PFSK-1 (cell line): ENCODE measurements at regions not wholly inside any gene's neighbourhood (a gene's known extent, or its start where the extent isn't known, plus 50 kb on each side); places are given as distances from the start of the nearest gene placed in this dataset.

Source experiments
- FOXP2 ChIP-seq: optimal IDR thresholded peaks from 2 replicates; pipeline ENCODE3; 2011; ENCODE audit warnings: borderline replicate concordance, control low read depth, inconsistent platforms; ENCODE audit not compliant: insufficient read depth; ENCODE audit errors: extremely low read length, extremely low read depth
- POLR2AphosphoS5 ChIP-seq: IDR thresholded peaks from 2 replicates; pipeline ENCODE4 v1.6.1; 2012; ENCODE audit warnings: low read depth, mild to moderate bottlenecking, control low read depth, low read length, moderate library complexity
- SIN3A ChIP-seq: IDR thresholded peaks from 2 replicates; pipeline ENCODE4 v1.6.1; 2012; ENCODE audit warnings: mild to moderate bottlenecking, low read length, moderate library complexity, borderline replicate concordance; ENCODE audit not compliant: insufficient read depth
- TAF1 ChIP-seq: IDR thresholded peaks from 2 replicates; pipeline ENCODE4 v1.6.1; 2012; ENCODE audit warnings: low read length, control low read depth, borderline replicate concordance; ENCODE audit not compliant: insufficient read depth
- TF ChIP-seq, protein P1 (sequence below), 2 experiments: IDR thresholded peaks; 2 replicates each; pipeline versions ENCODE4 v1.6.1 to v1.8.0; 2011 to 2012; ENCODE audit warnings: low read depth in 2 of 2, low read length in 2 of 2, control low read depth in 1 of 2, inconsistent platforms in 1 of 2, mild to moderate bottlenecking in 1 of 2, moderate library complexity in 1 of 2; ENCODE audit not compliant: insufficient read depth in 1 of 2

DNA sequence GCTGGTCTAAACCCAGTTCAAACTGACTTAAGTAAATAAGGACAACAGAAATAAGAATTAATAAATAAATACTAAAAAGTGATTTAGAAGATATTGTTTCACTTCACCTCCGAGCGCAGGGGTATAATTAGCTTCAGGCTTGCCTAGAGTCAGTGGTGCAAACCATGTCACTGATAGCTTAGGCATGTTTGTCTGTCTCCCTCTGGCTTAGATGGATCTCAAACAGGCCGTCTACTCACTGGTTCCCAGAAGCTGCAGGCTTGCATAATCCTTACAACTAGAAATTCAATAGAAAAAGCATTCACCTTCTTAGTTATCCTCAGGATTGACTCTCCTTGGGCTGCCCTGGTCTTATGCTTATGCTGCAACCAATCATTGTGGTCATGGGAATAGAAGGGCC, 629.8 kb upstream of the WWC1 start:
- TF ChIP-seq, protein P1, sequence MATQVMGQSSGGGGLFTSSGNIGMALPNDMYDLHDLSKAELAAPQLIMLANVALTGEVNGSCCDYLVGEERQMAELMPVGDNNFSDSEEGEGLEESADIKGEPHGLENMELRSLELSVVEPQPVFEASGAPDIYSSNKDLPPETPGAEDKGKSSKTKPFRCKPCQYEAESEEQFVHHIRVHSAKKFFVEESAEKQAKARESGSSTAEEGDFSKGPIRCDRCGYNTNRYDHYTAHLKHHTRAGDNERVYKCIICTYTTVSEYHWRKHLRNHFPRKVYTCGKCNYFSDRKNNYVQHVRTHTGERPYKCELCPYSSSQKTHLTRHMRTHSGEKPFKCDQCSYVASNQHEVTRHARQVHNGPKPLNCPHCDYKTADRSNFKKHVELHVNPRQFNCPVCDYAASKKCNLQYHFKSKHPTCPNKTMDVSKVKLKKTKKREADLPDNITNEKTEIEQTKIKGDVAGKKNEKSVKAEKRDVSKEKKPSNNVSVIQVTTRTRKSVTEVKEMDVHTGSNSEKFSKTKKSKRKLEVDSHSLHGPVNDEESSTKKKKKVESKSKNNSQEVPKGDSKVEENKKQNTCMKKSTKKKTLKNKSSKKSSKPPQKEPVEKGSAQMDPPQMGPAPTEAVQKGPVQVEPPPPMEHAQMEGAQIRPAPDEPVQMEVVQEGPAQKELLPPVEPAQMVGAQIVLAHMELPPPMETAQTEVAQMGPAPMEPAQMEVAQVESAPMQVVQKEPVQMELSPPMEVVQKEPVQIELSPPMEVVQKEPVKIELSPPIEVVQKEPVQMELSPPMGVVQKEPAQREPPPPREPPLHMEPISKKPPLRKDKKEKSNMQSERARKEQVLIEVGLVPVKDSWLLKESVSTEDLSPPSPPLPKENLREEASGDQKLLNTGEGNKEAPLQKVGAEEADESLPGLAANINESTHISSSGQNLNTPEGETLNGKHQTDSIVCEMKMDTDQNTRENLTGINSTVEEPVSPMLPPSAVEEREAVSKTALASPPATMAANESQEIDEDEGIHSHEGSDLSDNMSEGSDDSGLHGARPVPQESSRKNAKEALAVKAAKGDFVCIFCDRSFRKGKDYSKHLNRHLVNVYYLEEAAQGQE (IDR thresholded peaks at IDR 0.05; ENCODE audit: insufficient read depth in 1 of 2, low read depth in 2 of 2, low read length in 2 of 2) = no peak
- TF ChIP-seq SIN3A = no peak
- no peak for TF ChIP-seq POLR2AphosphoS5
- TF ChIP-seq TAF1 = no peak
- no peak for TF ChIP-seq FOXP2

DNA sequence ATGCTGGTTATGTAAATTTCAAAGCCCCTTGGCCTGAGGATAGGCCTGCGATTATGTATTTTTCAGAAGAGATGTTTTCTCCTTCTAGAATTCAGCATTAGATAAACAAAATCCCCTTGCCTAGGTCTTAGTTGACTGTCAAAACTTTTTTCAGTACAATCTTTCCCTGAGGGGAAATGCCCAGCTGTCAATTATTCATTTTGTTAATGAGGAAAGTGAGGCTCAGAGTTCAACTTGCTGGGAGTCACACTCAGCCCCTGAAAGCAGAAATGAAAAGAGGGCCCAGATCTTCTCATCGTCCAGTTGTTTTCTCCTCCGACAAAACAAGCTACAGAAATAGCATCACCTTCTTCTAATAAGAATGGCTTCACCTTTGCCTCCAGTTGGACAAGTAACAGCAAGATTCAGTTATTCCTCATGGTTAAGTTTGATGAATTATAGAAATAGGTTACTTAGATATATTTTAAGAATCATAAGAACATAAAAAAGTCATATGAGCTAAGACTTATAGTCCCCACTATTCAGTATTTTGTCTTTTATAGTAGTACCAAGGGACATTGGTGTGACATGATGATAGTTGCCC, 627.1 kb upstream of the WWC1 start:
- TF ChIP-seq POLR2AphosphoS5 = no peak
- TF ChIP-seq, protein P1 (IDR thresholded peaks at IDR 0.05; ENCODE audit: insufficient read depth in 1 of 2, low read depth in 2 of 2, low read length in 2 of 2) = no peak

DNA sequence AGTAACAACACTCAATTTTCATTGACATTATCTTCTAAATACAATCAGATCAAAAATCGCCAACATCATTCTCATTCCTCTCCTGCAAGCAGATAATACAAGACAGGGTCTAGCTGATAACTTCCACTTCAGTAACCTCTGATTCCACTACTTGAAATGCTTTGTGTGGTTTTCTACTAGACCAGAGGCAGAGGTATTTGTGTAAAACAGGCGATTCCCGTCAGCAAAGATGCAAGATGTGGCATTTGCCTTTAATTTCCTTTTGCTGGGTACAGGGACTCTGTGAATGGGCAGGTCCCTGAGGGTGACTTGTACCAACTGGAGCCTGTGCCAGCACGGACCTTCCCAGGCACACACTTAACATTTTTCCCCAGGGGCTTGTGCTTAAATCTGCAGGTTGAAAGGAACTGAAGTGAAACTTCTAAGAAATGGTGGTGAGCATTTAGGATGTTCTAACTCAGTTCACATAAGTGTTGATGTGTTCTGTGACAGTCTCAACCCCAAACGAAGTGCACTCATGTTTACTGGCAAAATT, 625.5 kb upstream of the WWC1 start:
- TF ChIP-seq TAF1 (no peak), POLR2AphosphoS5 (no peak), FOXP2 (no peak), SIN3A (no peak)
- TF ChIP-seq, protein P1 (IDR thresholded peaks at IDR 0.05; ENCODE audit: insufficient read depth in 1 of 2, low read depth in 2 of 2, low read length in 2 of 2) = no peak

DNA sequence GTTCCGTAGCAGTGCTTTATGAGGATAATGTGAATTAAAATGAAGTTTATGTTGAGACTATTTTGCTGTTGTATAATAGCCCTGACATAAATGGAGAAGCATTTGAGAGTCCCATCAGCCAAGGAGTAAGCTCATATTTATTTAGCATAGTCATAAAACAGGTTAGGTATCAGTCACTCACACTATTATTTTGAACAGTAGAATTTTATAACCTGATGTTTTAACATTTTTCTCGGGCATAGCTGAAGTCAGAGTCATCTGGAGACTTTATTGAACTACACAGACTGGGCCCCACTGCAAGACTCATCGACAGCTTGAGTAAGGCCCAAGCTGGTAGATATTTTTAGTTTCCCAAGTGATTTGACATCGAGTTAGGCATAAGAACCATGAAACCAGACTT, 620.3 kb upstream of the WWC1 start:
- no peak for TF ChIP-seq FOXP2
- TF ChIP-seq TAF1 = no peak
- TF ChIP-seq SIN3A = no peak
- TF ChIP-seq, protein P1 (IDR thresholded peaks at IDR 0.05; ENCODE audit: insufficient read depth in 1 of 2, low read depth in 2 of 2, low read length in 2 of 2) = no peak

DNA sequence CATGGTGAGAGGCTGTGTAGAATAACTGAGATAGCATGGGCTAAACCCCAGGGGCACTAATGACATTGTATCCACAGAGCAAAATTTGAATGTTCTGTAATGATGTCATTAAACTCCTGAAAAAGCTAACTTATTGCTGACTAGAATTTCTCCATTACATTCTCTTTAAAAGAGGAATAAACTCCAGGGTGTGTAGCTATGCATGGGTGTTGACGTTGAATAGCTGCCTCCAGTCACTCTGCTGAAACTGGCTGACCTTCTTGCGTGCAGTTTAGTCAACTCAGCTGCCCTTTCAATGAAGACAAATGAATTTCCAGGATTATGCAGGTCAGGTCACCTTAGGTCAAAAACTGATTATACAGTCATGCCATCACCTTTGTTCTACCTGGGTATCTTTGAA, 617.5 kb upstream of the WWC1 start:
- TF ChIP-seq SIN3A (no peak), TAF1 (no peak), FOXP2 (no peak), POLR2AphosphoS5 (no peak)
- TF ChIP-seq, protein P1 (IDR thresholded peaks at IDR 0.05; ENCODE audit: insufficient read depth in 1 of 2, low read depth in 2 of 2, low read length in 2 of 2) = no peak
